ENCODE measurements at regions not wholly inside any gene's neighbourhood (a gene's known extent, or its start where the extent isn't known, plus 50 kb on each side); places are given as distances from the start of the nearest gene placed in this dataset.
"Not testable (repeated sequence)": the region's sequence is repeated elsewhere in the genome, so short reads cannot be mapped to it uniquely, and the experiment has no call there.

- Mint-ChIP-seq H3K27ac (peak overlapping the region; percentile 34), H3K36me3 (no peaks in the 10 kb centered on the region)
Measured at GRCh38 chr21:22374218-22374969, 1376.2 kb downstream of the NCAM2 start.

GRCh38 chr21:22377795-22378194 is 1379.6 kb downstream of the NCAM2 start:
- not testable (repeated sequence) for H3K36me3 Mint-ChIP-seq, H3K27ac Mint-ChIP-seq, H3K4me3 Mint-ChIP-seq

More at GRCh38 chr21:22374218-22374969, 1376.2 kb downstream of the NCAM2 start:
- H3K4me3 Mint-ChIP-seq = no peak overlapping the region
- no peaks in the 10 kb centered on the region for H3K9me3 Mint-ChIP-seq
- peaks cover 4% of the 10 kb centered on the region for H3K4me1 Mint-ChIP-seq (ENCODE audit: unreplicated experiment)
- no peaks in the 10 kb centered on the region for H3K27me3 Mint-ChIP-seq
- TF ChIP-seq CTCF (conservative IDR thresholded peaks at IDR 0.05) = no peak
- no peak for DNase-seq (ENCODE audit: extremely low spot score, unreplicated experiment)

GRCh38 chr21:22393324-22393723 is 1395.1 kb downstream of the NCAM2 start:
- no peak overlapping the region for H3K27ac Mint-ChIP-seq
- no peaks in the 10 kb centered on the region for H3K36me3 Mint-ChIP-seq
- H3K9me3 Mint-ChIP-seq = peaks cover 5% of the 10 kb centered on the region
- no peak for TF ChIP-seq CTCF (conservative IDR thresholded peaks at IDR 0.05)
- H3K27me3 Mint-ChIP-seq = no peaks in the 10 kb centered on the region
- H3K4me3 Mint-ChIP-seq = no peak overlapping the region
- H3K4me1 Mint-ChIP-seq (ENCODE audit: unreplicated experiment) = no peaks in the 10 kb centered on the region
- no peak for DNase-seq (ENCODE audit: extremely low spot score, unreplicated experiment)

More at GRCh38 chr21:22377795-22378194, 1379.6 kb downstream of the NCAM2 start:
- not testable (repeated sequence) for H3K9me3 Mint-ChIP-seq; DNase-seq (ENCODE audit: extremely low spot score, unreplicated experiment); H3K27me3 Mint-ChIP-seq; H3K4me1 Mint-ChIP-seq (ENCODE audit: unreplicated experiment)

GRCh38 chr21:22395965-22396364 is 1397.8 kb downstream of the NCAM2 start:
- Mint-ChIP-seq H3K4me1 (ENCODE audit: unreplicated experiment) (no peaks in the 10 kb centered on the region), H3K9me3 (peaks cover 5% of the 10 kb centered on the region), H3K27ac (no peak overlapping the region), H3K36me3 (no peaks in the 10 kb centered on the region), H3K4me3 (no peak overlapping the region), H3K27me3 (no peaks in the 10 kb centered on the region)
- no peak for TF ChIP-seq CTCF (conservative IDR thresholded peaks at IDR 0.05)
- DNase-seq (ENCODE audit: extremely low spot score, unreplicated experiment) = no peak

GRCh38 chr21:22399681-22400514 is 1401.7 kb downstream of the NCAM2 start:
- Mint-ChIP-seq H3K27ac (no peak overlapping the region), H3K27me3 (no peaks in the 10 kb centered on the region), H3K4me1 (ENCODE audit: unreplicated experiment) (no peaks in the 10 kb centered on the region), H3K9me3 (peaks cover 5% of the 10 kb centered on the region), H3K36me3 (no peaks in the 10 kb centered on the region), H3K4me3 (no peak overlapping the region)
- DNase-seq (ENCODE audit: extremely low spot score, unreplicated experiment) = no peak
- no peak for TF ChIP-seq CTCF (conservative IDR thresholded peaks at IDR 0.05)

GRCh38 chr21:22409571-22409970 is 1411.4 kb downstream of the NCAM2 start:
- no peak for DNase-seq (ENCODE audit: extremely low spot score, unreplicated experiment)
- H3K27ac Mint-ChIP-seq = no peak overlapping the region
- TF ChIP-seq CTCF (conservative IDR thresholded peaks at IDR 0.05) = no peak
- no peaks in the 10 kb centered on the region for H3K4me1 Mint-ChIP-seq (ENCODE audit: unreplicated experiment)
- H3K27me3 Mint-ChIP-seq = no peaks in the 10 kb centered on the region
- H3K36me3 Mint-ChIP-seq = no peaks in the 10 kb centered on the region
- H3K4me3 Mint-ChIP-seq = no peak overlapping the region
- no peaks in the 10 kb centered on the region for H3K9me3 Mint-ChIP-seq

Data from type B pancreatic cell (in vitro differentiated cells).